ENCODE measurements at regions not wholly inside any gene's neighbourhood (a gene's known extent, or its start where the extent isn't known, plus 50 kb on each side); places are given as distances from the start of the nearest gene placed in this dataset.

GRCh38 chr11:92890846-92891245, 78.6 kb upstream of the MTNR1B start:
- peaks cover 0 to 4% (median under 1%) of the 10 kb centered on the region in 4 experiments for H3K4me1 ChIP-seq (ENCODE audit: control extremely low read depth in 1 of 4, control insufficient read depth in 4 of 4, insufficient read depth in 4 of 4, low read length in 3 of 4)
- no peak overlapping the region for H3K4me3 ChIP-seq (ENCODE audit: control insufficient read depth in 1 of 7, extremely low read depth in 1 of 7, insufficient read depth in 4 of 7, low read depth in 2 of 7, low read length in 6 of 7)
- no peak overlapping the region for H3K27ac ChIP-seq (ENCODE audit: insufficient read depth in 1 of 2, low read depth in 1 of 2, low read length in 2 of 2, poor library complexity in 1 of 2, severe bottlenecking in 2 of 2)
- no peaks in the 10 kb centered on the region for H3K36me3 ChIP-seq (ENCODE audit: control insufficient read depth in 4 of 4, insufficient read depth in 4 of 4, low read length in 3 of 4)
- POLR2A ChIA-PET = no interaction called here
- H3K9me3 ChIP-seq (ENCODE audit: control extremely low read depth in 1 of 5, control insufficient read depth in 4 of 5, insufficient read depth in 2 of 5, low read depth in 1 of 5, low read length in 4 of 5) = no peaks in the 10 kb centered on the region
- CTCF ChIA-PET = no interaction called here
- DNase-seq = no peak
- 100% methylated on average over 8 of the region's 11 CpGs for WGBS (ENCODE audit: insufficient coverage)
- no peaks in the 10 kb centered on the region for H3K27me3 ChIP-seq (replicated peaks in 2 of 5; ENCODE audit: control insufficient read depth in 4 of 5, insufficient read depth in 5 of 5, low read length in 4 of 5)

- H3K4me3 ChIP-seq (ENCODE audit: control insufficient read depth in 1 of 7, extremely low read depth in 1 of 7, insufficient read depth in 4 of 7, low read depth in 2 of 7, low read length in 6 of 7) = no peak overlapping the region
- DNase-seq = no peak
- WGBS (ENCODE audit: insufficient coverage) = no CpG with 5 or more reads among the region's 4 CpGs
- H3K9me3 ChIP-seq (ENCODE audit: control extremely low read depth in 1 of 5, control insufficient read depth in 4 of 5, insufficient read depth in 2 of 5, low read depth in 1 of 5, low read length in 4 of 5) = no peaks in the 10 kb centered on the region
- ChIA-PET POLR2A (no interaction called here), CTCF (no interaction called here)
- no peaks in the 10 kb centered on the region for H3K36me3 ChIP-seq (ENCODE audit: control insufficient read depth in 4 of 4, insufficient read depth in 4 of 4, low read length in 3 of 4)
- no peak overlapping the region for H3K27ac ChIP-seq (ENCODE audit: insufficient read depth in 1 of 2, low read depth in 1 of 2, low read length in 2 of 2, poor library complexity in 1 of 2, severe bottlenecking in 2 of 2)
- H3K27me3 ChIP-seq (replicated peaks in 2 of 5; ENCODE audit: control insufficient read depth in 4 of 5, insufficient read depth in 5 of 5, low read length in 4 of 5) = no peaks in the 10 kb centered on the region
- no peaks in the 10 kb centered on the region for H3K4me1 ChIP-seq (ENCODE audit: control extremely low read depth in 1 of 4, control insufficient read depth in 4 of 4, insufficient read depth in 4 of 4, low read length in 3 of 4)
Observed at GRCh38 chr11:92892802-92893684, 76.4 kb upstream of the MTNR1B start.

- DNase-seq = no peak
- Histone ChIP-seq H3K9me3 (ENCODE audit: control extremely low read depth in 1 of 5, control insufficient read depth in 4 of 5, insufficient read depth in 2 of 5, low read depth in 1 of 5, low read length in 4 of 5) (no peaks in the 10 kb centered on the region), H3K36me3 (ENCODE audit: control insufficient read depth in 4 of 4, insufficient read depth in 4 of 4, low read length in 3 of 4) (no peaks in the 10 kb centered on the region), H3K4me3 (ENCODE audit: control insufficient read depth in 1 of 7, extremely low read depth in 1 of 7, insufficient read depth in 4 of 7, low read depth in 2 of 7, low read length in 6 of 7) (no peak overlapping the region), H3K27ac (ENCODE audit: insufficient read depth in 1 of 2, low read depth in 1 of 2, low read length in 2 of 2, poor library complexity in 1 of 2, severe bottlenecking in 2 of 2) (no peak overlapping the region), H3K4me1 (ENCODE audit: control extremely low read depth in 1 of 4, control insufficient read depth in 4 of 4, insufficient read depth in 4 of 4, low read length in 3 of 4) (no peaks in the 10 kb centered on the region), H3K27me3 (replicated peaks in 2 of 5; ENCODE audit: control insufficient read depth in 4 of 5, insufficient read depth in 5 of 5, low read length in 4 of 5) (no peaks in the 10 kb centered on the region)
- ChIA-PET CTCF (no interaction called here), POLR2A (no interaction called here)
- no CpG with 5 or more reads among the region's 3 CpGs for WGBS (ENCODE audit: insufficient coverage)
Observed at GRCh38 chr11:92894197-92894596, 75.3 kb upstream of the MTNR1B start.

GRCh38 chr11:92897487-92897886, 72.0 kb upstream of the MTNR1B start:
- CTCF ChIA-PET = interaction anchor here (3.0 kb wide), 1 partner anchor 11 kb away, joined by 9 read pairs; no protein-coding TSS in a partner anchor
- Histone ChIP-seq H3K27ac (ENCODE audit: insufficient read depth in 1 of 2, low read depth in 1 of 2, low read length in 2 of 2, poor library complexity in 1 of 2, severe bottlenecking in 2 of 2) (no peak overlapping the region), H3K9me3 (ENCODE audit: control extremely low read depth in 1 of 5, control insufficient read depth in 4 of 5, insufficient read depth in 2 of 5, low read depth in 1 of 5, low read length in 4 of 5) (no peaks in the 10 kb centered on the region), H3K36me3 (ENCODE audit: control insufficient read depth in 4 of 4, insufficient read depth in 4 of 4, low read length in 3 of 4) (no peaks in the 10 kb centered on the region), H3K4me1 (ENCODE audit: control extremely low read depth in 1 of 4, control insufficient read depth in 4 of 4, insufficient read depth in 4 of 4, low read length in 3 of 4) (no peaks in the 10 kb centered on the region), H3K27me3 (replicated peaks in 2 of 5; ENCODE audit: control insufficient read depth in 4 of 5, insufficient read depth in 5 of 5, low read length in 4 of 5) (peaks cover 0 to 4% (median 0%) of the 10 kb centered on the region in 5 experiments), H3K4me3 (ENCODE audit: control insufficient read depth in 1 of 7, extremely low read depth in 1 of 7, insufficient read depth in 4 of 7, low read depth in 2 of 7, low read length in 6 of 7) (no peak overlapping the region)
- POLR2A ChIA-PET = no interaction called here
- DNase-seq = no peak
- 89% methylated on average over 6 of the region's 6 CpGs for WGBS (ENCODE audit: insufficient coverage)

- Histone ChIP-seq H3K4me3 (ENCODE audit: control insufficient read depth in 1 of 7, extremely low read depth in 1 of 7, insufficient read depth in 4 of 7, low read depth in 2 of 7, low read length in 6 of 7) (no peak overlapping the region), H3K9me3 (ENCODE audit: control extremely low read depth in 1 of 5, control insufficient read depth in 4 of 5, insufficient read depth in 2 of 5, low read depth in 1 of 5, low read length in 4 of 5) (no peaks in the 10 kb centered on the region), H3K27me3 (replicated peaks in 2 of 5; ENCODE audit: control insufficient read depth in 4 of 5, insufficient read depth in 5 of 5, low read length in 4 of 5) (peaks cover 0 to 4% (median 0%) of the 10 kb centered on the region in 5 experiments), H3K36me3 (ENCODE audit: control insufficient read depth in 4 of 4, insufficient read depth in 4 of 4, low read length in 3 of 4) (no peaks in the 10 kb centered on the region), H3K4me1 (ENCODE audit: control extremely low read depth in 1 of 4, control insufficient read depth in 4 of 4, insufficient read depth in 4 of 4, low read length in 3 of 4) (no peaks in the 10 kb centered on the region), H3K27ac (ENCODE audit: insufficient read depth in 1 of 2, low read depth in 1 of 2, low read length in 2 of 2, poor library complexity in 1 of 2, severe bottlenecking in 2 of 2) (no peak overlapping the region)
- ChIA-PET CTCF (interaction anchor here (0.8 kb wide), 1 partner anchor 17 kb away, joined by 3 read pairs; no protein-coding TSS in a partner anchor), POLR2A (no interaction called here)
- DNase-seq = no peak
- WGBS (ENCODE audit: insufficient coverage) = no CpG with 5 or more reads among the region's 1 CpG
Observed at GRCh38 chr11:92902417-92902816, 67.0 kb upstream of the MTNR1B start.

GRCh38 chr11:92907671-92908070, 61.8 kb upstream of the MTNR1B start:
- POLR2A ChIA-PET = no interaction called here
- H3K36me3 ChIP-seq (ENCODE audit: control insufficient read depth in 4 of 4, insufficient read depth in 4 of 4, low read length in 3 of 4) = no peaks in the 10 kb centered on the region
- H3K4me1 ChIP-seq (ENCODE audit: control extremely low read depth in 1 of 4, control insufficient read depth in 4 of 4, insufficient read depth in 4 of 4, low read length in 3 of 4) = no peaks in the 10 kb centered on the region
- H3K27me3 ChIP-seq (replicated peaks in 2 of 5; ENCODE audit: control insufficient read depth in 4 of 5, insufficient read depth in 5 of 5, low read length in 4 of 5) = no peaks in the 10 kb centered on the region
- 60% methylated on average over 1 of the region's 4 CpGs for WGBS (ENCODE audit: insufficient coverage)
- no peak for DNase-seq
- no peak overlapping the region for H3K27ac ChIP-seq (ENCODE audit: insufficient read depth in 1 of 2, low read depth in 1 of 2, low read length in 2 of 2, poor library complexity in 1 of 2, severe bottlenecking in 2 of 2)
- H3K4me3 ChIP-seq (ENCODE audit: control insufficient read depth in 1 of 7, extremely low read depth in 1 of 7, insufficient read depth in 4 of 7, low read depth in 2 of 7, low read length in 6 of 7) = no peak overlapping the region
- CTCF ChIA-PET = no interaction called here
- no peaks in the 10 kb centered on the region for H3K9me3 ChIP-seq (ENCODE audit: control extremely low read depth in 1 of 5, control insufficient read depth in 4 of 5, insufficient read depth in 2 of 5, low read depth in 1 of 5, low read length in 4 of 5)

GRCh38 chr11:92909214-92909613, 60.2 kb upstream of the MTNR1B start:
- no peaks in the 10 kb centered on the region for H3K9me3 ChIP-seq (ENCODE audit: control extremely low read depth in 1 of 5, control insufficient read depth in 4 of 5, insufficient read depth in 2 of 5, low read depth in 1 of 5, low read length in 4 of 5)
- H3K36me3 ChIP-seq (ENCODE audit: control insufficient read depth in 4 of 4, insufficient read depth in 4 of 4, low read length in 3 of 4) = no peaks in the 10 kb centered on the region
- no peak for DNase-seq
- CTCF ChIA-PET = no interaction called here
- H3K27ac ChIP-seq (ENCODE audit: insufficient read depth in 1 of 2, low read depth in 1 of 2, low read length in 2 of 2, poor library complexity in 1 of 2, severe bottlenecking in 2 of 2) = no peak overlapping the region
- H3K4me1 ChIP-seq (ENCODE audit: control extremely low read depth in 1 of 4, control insufficient read depth in 4 of 4, insufficient read depth in 4 of 4, low read length in 3 of 4) = no peaks in the 10 kb centered on the region
- WGBS (ENCODE audit: insufficient coverage) = 100% methylated on average over 4 of the region's 5 CpGs
- H3K4me3 ChIP-seq (ENCODE audit: control insufficient read depth in 1 of 7, extremely low read depth in 1 of 7, insufficient read depth in 4 of 7, low read depth in 2 of 7, low read length in 6 of 7) = no peak overlapping the region
- no peaks in the 10 kb centered on the region for H3K27me3 ChIP-seq (replicated peaks in 2 of 5; ENCODE audit: control insufficient read depth in 4 of 5, insufficient read depth in 5 of 5, low read length in 4 of 5)
- POLR2A ChIA-PET = no interaction called here
